ENCODE measurements at regions not wholly inside any gene's neighbourhood (a gene's known extent, or its start where the extent isn't known, plus 50 kb on each side); places are given as distances from the start of the nearest gene placed in this dataset.
"Not testable (repeated sequence)": the region's sequence is repeated elsewhere in the genome, so short reads cannot be mapped to it uniquely, and the experiment has no call there.

- no peak for DNase-seq (ENCODE audit: low read depth)
Measured at GRCh38 chr22:48310740-48311139, 1516.9 kb downstream of the BRD1 start.

- no peak for DNase-seq (ENCODE audit: low read depth)
Measured at GRCh38 chr22:48310289-48310688, 1517.4 kb downstream of the BRD1 start.

- no peak for DNase-seq (ENCODE audit: low read depth)
Measured at GRCh38 chr22:48309836-48310235, 1517.8 kb downstream of the BRD1 start.

- DNase-seq (ENCODE audit: low read depth): no peak
Measured at GRCh38 chr22:48309115-48309705, 1518.5 kb downstream of the BRD1 start.

GRCh38 chr22:48307931-48308330 lies 1519.7 kb downstream of the BRD1 start:
- DNase-seq (ENCODE audit: low read depth): no peak

GRCh38 chr22:48306785-48307510 lies 1520.7 kb downstream of the BRD1 start:
- no peak for DNase-seq (ENCODE audit: low read depth)

- DNase-seq (ENCODE audit: low read depth): no peak
Measured at GRCh38 chr22:48306284-48306683, 1521.4 kb downstream of the BRD1 start.

- DNase-seq (ENCODE audit: low read depth): no peak
Measured at GRCh38 chr22:48305726-48306235, 1521.9 kb downstream of the BRD1 start.

- no peak for DNase-seq (ENCODE audit: low read depth)
Measured at GRCh38 chr22:48303369-48303725, 1524.3 kb downstream of the BRD1 start.

GRCh38 chr22:48302657-48303368 lies 1524.9 kb downstream of the BRD1 start:
- DNase-seq (ENCODE audit: low read depth): no peak

GRCh38 chr22:48301908-48302307 lies 1525.8 kb downstream of the BRD1 start:
- no peak for DNase-seq (ENCODE audit: low read depth)

- DNase-seq (ENCODE audit: low read depth): no peak
Measured at GRCh38 chr22:48301421-48301820, 1526.3 kb downstream of the BRD1 start.

GRCh38 chr22:48300877-48301276 lies 1526.8 kb downstream of the BRD1 start:
- DNase-seq (ENCODE audit: low read depth): no peak

GRCh38 chr22:48299801-48300200 lies 1527.9 kb downstream of the BRD1 start:
- DNase-seq (ENCODE audit: low read depth): no peak

GRCh38 chr22:48299124-48299523 lies 1528.5 kb downstream of the BRD1 start:
- no peak for DNase-seq (ENCODE audit: low read depth)

- no peak for DNase-seq (ENCODE audit: low read depth)
Measured at GRCh38 chr22:48297296-48297695, 1530.4 kb downstream of the BRD1 start.

- not testable (repeated sequence) for DNase-seq (ENCODE audit: low read depth)
Measured at GRCh38 chr22:48289954-48290353, 1527.5 kb downstream of the TBC1D22A start.

- DNase-seq (ENCODE audit: low read depth): no peak
Measured at GRCh38 chr22:48288376-48288940, 1526.0 kb downstream of the TBC1D22A start.

- DNase-seq (ENCODE audit: low read depth): no peak
Measured at GRCh38 chr22:48287031-48287430, 1524.6 kb downstream of the TBC1D22A start.

- DNase-seq (ENCODE audit: low read depth): no peak
Measured at GRCh38 chr22:48284671-48285070, 1522.2 kb downstream of the TBC1D22A start.

- no peak for DNase-seq (ENCODE audit: low read depth)
Measured at GRCh38 chr22:48282804-48283203, 1520.4 kb downstream of the TBC1D22A start.

- DNase-seq (ENCODE audit: low read depth): no peak
Measured at GRCh38 chr22:48279461-48279756, 1517.0 kb downstream of the TBC1D22A start.
